ENCODE measurements at regions not wholly inside any gene's neighbourhood (a gene's known extent, or its start where the extent isn't known, plus 50 kb on each side); places are given as distances from the start of the nearest gene placed in this dataset.

GRCh38 chr10:118474111-118474510 lies 121.3 kb downstream of the PRLHR start:
- H3K4me1 Mint-ChIP-seq, result peaks cover 8 to 10% of the 10 kb centered on the region in 2 experiments
- Histone ChIP-seq H2BK5ac (ENCODE audit: insufficient read length, low read length) (no peak overlapping the region), H3K18ac (ENCODE audit: insufficient read length, low read depth, low read length) (no peak overlapping the region), H3K79me2 (ENCODE audit: insufficient read depth, low read length) (no peaks in the 10 kb centered on the region), H4K8ac (replicated peaks; ENCODE audit: insufficient read length, low read depth, low read length) (no peak overlapping the region), H3K23me2 (ENCODE audit: insufficient read length, low read depth, low read length, poor library complexity, severe bottlenecking) (no peaks in the 10 kb centered on the region), H3T11ph (ENCODE audit: low read length) (no peak overlapping the region), H3K27me3 (ENCODE audit: insufficient read depth, low read length) (no peaks in the 10 kb centered on the region), H3K4ac (ENCODE audit: low read depth, low read length) (no peak overlapping the region), H3K4me1 (ENCODE audit: insufficient read depth, low read length) (no peaks in the 10 kb centered on the region), H3K9ac (ENCODE audit: extremely low read depth, insufficient read length, low read length) (no peak overlapping the region), H3K79me1 (ENCODE audit: insufficient read depth, low read depth, low read length, poor library complexity, severe bottlenecking) (no peaks in the 10 kb centered on the region), H2BK120ac (ENCODE audit: low read depth, low read length, poor library complexity, severe bottlenecking) (no peak overlapping the region), H4K5ac (ENCODE audit: insufficient read length, low read depth, low read length) (no peak overlapping the region), H2AFZ (ENCODE audit: low read length) (no peak overlapping the region), H2BK20ac (ENCODE audit: low read depth, low read length, poor library complexity, severe bottlenecking) (no peak overlapping the region), H4K20me1 (ENCODE audit: control insufficient read depth, insufficient read depth, insufficient read length) (no peaks in the 10 kb centered on the region), H4K91ac (ENCODE audit: insufficient read length, low read depth, low read length) (no peak overlapping the region), H2BK15ac (ENCODE audit: low read depth, low read length) (no peak overlapping the region), H3K9me3 (ENCODE audit: control insufficient read depth, low read depth, low read length) (no peaks in the 10 kb centered on the region), H3K27ac (ENCODE audit: insufficient read length, low read depth, low read length) (no peak overlapping the region), H2AK5ac (ENCODE audit: insufficient read length, low read length) (no peak overlapping the region), H3K4me2 (ENCODE audit: insufficient read depth, insufficient read length, low read length) (no peak overlapping the region), H3K23ac (ENCODE audit: insufficient read length, low read depth, low read length) (no peak overlapping the region), H2BK12ac (ENCODE audit: insufficient read length, low read depth, low read length) (no peak overlapping the region), H3K14ac (ENCODE audit: insufficient read depth, low read length) (no peak overlapping the region), H3K56ac (ENCODE audit: insufficient read length, low read depth, low read length) (no peak overlapping the region)
- H3K9me3 Mint-ChIP-seq, result no peaks in the 10 kb centered on the region
- no CpG with 5 or more reads among the region's 6 CpGs for WGBS (ENCODE audit: extremely low coverage, insufficient read length, low lambda C conversion rate)
- TF ChIP-seq CTCF (conservative IDR thresholded peaks at IDR 0.05), result no peak
- no peak overlapping the region for H3K27ac Mint-ChIP-seq
- peaks cover 5% of the 10 kb centered on the region for H3K27me3 Mint-ChIP-seq (ENCODE audit: low read depth)
- no peak overlapping the region for H3K4me3 Mint-ChIP-seq
- H3K36me3 Mint-ChIP-seq (ENCODE audit: insufficient read depth in 1 of 3, low read depth in 3 of 3), result no peaks in the 10 kb centered on the region; a peak in 1 of 7 replicates
- DNase-seq, result no peak
